SK-N-SH treated with all-trans-retinoic acid at 6 μM for 48 hours (cell line): ENCODE measurements at regions not wholly inside any gene's neighbourhood (a gene's known extent, or its start where the extent isn't known, plus 50 kb on each side); places are given as distances from the start of the nearest gene placed in this dataset.

Source experiments
- ATAC-seq: fragments of 200-7000 bp; cut with Tn5 transposase; 3 replicates; pipeline ENCODE4 v1.9.1; 2020; ENCODE audit warnings: mild to moderate bottlenecking, moderate library complexity
- ARNTL ChIP-seq: fragments of 450-650 bp; formaldehyde crosslinking; IDR thresholded peaks from 2 replicates; pipeline ENCODE4 v1.5.0; 2020; ENCODE audit warnings: low read depth, mild to moderate bottlenecking, moderate library complexity, borderline replicate concordance
- BACH2 ChIP-seq: fragments of 250-450 bp; sonication (Bioruptor Pico); IDR thresholded peaks from 2 replicates; pipeline ENCODE4 v1.9.0; 2021; ENCODE audit warnings: mild to moderate bottlenecking, borderline replicate concordance
- CREB5 ChIP-seq: fragments of 250-450 bp; sonication (Bioruptor Pico); IDR thresholded peaks from 2 replicates; pipeline ENCODE4 v1.5.1; 2020; ENCODE audit warnings: low read depth, mild to moderate bottlenecking, moderate library complexity
- CSDC2 ChIP-seq: fragments of 250-450 bp; sonication (Bioruptor Pico); IDR thresholded peaks from 2 replicates; pipeline ENCODE4 v1.5.0; 2020; ENCODE audit warnings: mild to moderate bottlenecking, moderate library complexity
- CSRNP3 ChIP-seq: fragments of 250-450 bp; sonication (Bioruptor Pico); IDR thresholded peaks from 2 replicates; pipeline ENCODE4 v1.5.1; 2021; ENCODE audit warnings: mild to moderate bottlenecking, moderate library complexity
- GLIS3 ChIP-seq: fragments of 250-450 bp; sonication (Bioruptor Pico); IDR thresholded peaks from 2 replicates; pipeline ENCODE4 v1.5.0; 2020; ENCODE audit warnings: mild to moderate bottlenecking, moderate library complexity
- ISL1 ChIP-seq: fragments of 250-450 bp; sonication (Bioruptor Pico); IDR thresholded peaks from 2 replicates; pipeline ENCODE4 v2.1.2; 2022; ENCODE audit warnings: mild to moderate bottlenecking, moderate library complexity
- RARB ChIP-seq: fragments of 250-450 bp; sonication (Bioruptor Pico); IDR thresholded peaks from 2 replicates; pipeline ENCODE4 v1.8.0; 2021; ENCODE audit warnings: mild to moderate bottlenecking, moderate library complexity
- TCF4 ChIP-seq: fragments of 250-450 bp; sonication (Bioruptor Pico); IDR thresholded peaks from 2 replicates; pipeline ENCODE4 v1.8.0; 2021; ENCODE audit warnings: mild to moderate bottlenecking, moderate library complexity, borderline replicate concordance
- TOX ChIP-seq: fragments of 250-450 bp; sonication (Bioruptor Pico); IDR thresholded peaks from 2 replicates; pipeline ENCODE4 v1.8.0; 2021; ENCODE audit warnings: mild to moderate bottlenecking, moderate library complexity, borderline replicate concordance
- ZC3H10 ChIP-seq: fragments of 250-450 bp; sonication (Bioruptor Pico); IDR thresholded peaks from 2 replicates; pipeline ENCODE4 v1.5.1; 2021; ENCODE audit warnings: mild to moderate bottlenecking, moderate library complexity
- ZFP30 ChIP-seq: fragments of 450-650 bp; formaldehyde crosslinking; IDR thresholded peaks from 2 replicates; pipeline ENCODE4 v1.5.0; 2022; ENCODE audit warnings: mild to moderate bottlenecking, moderate library complexity
- ZNF565 ChIP-seq: fragments of 450-650 bp; formaldehyde crosslinking; conservative IDR thresholded peaks from 2 replicates; pipeline ENCODE4 v1.5.0; 2020; ENCODE audit warnings: low read depth, mild to moderate bottlenecking, moderate library complexity
- ZNF70 ChIP-seq: fragments of 450-650 bp; formaldehyde crosslinking; IDR thresholded peaks from 2 replicates; pipeline ENCODE4 v1.5.0; 2020; ENCODE audit warnings: mild to moderate bottlenecking, moderate library complexity
- ZNF8 ChIP-seq: fragments of 450-650 bp; formaldehyde crosslinking; IDR thresholded peaks from 2 replicates; pipeline ENCODE4 v1.5.0; 2020; ENCODE audit warnings: mild to moderate bottlenecking, moderate library complexity
- TF ChIP-seq, protein P1 (sequence below): fragments of 250-450 bp; sonication (Bioruptor Pico); IDR thresholded peaks from 2 replicates; pipeline ENCODE4 v1.8.0; 2021; ENCODE audit warnings: low read depth, mild to moderate bottlenecking, moderate library complexity, borderline replicate concordance

- TF ChIP-seq, protein P1, sequence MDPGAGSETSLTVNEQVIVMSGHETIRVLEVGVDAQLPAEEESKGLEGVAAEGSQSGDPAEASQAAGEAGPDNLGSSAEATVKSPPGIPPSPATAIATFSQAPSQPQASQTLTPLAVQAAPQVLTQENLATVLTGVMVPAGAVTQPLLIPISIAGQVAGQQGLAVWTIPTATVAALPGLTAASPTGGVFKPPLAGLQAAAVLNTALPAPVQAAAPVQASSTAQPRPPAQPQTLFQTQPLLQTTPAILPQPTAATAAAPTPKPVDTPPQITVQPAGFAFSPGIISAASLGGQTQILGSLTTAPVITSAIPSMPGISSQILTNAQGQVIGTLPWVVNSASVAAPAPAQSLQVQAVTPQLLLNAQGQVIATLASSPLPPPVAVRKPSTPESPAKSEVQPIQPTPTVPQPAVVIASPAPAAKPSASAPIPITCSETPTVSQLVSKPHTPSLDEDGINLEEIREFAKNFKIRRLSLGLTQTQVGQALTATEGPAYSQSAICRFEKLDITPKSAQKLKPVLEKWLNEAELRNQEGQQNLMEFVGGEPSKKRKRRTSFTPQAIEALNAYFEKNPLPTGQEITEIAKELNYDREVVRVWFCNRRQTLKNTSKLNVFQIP (CRISPR knock-in tag): no peak
- TF ChIP-seq CREB5 (CRISPR knock-in tag) (no peak), GLIS3 (CRISPR knock-in tag) (no peak)
Observed at GRCh38 chr3:171516765-171517164, 56.6 kb upstream of the TNIK start.

DNA sequence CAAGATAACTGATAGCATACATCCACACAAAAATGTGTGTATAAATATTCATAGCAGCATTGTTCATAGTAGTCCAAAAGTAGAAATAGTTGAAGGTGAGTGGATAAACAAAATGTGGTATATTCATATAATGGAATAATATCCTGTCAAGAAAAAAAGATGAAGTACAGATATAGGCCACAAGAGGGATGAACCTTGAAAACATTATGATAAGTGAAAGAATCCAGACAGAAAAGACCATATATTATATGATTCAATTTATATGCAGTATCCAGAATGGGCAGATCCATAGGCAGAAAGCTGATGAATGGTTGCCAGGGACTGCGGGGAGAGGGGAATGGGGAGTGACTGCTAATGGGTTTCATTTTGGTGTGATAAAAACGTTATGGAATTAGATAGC, 54.3 kb upstream of the TNIK start:
- ATAC-seq: no peak
- TF ChIP-seq ZFP30: no peak
- peak; percentile 38; the same call in 1 of the 2 replicates for TF ChIP-seq ZNF8 (CRISPR knock-in tag)

More at GRCh38 chr3:171516765-171517164, 56.6 kb upstream of the TNIK start:
- ATAC-seq: no peak

DNA sequence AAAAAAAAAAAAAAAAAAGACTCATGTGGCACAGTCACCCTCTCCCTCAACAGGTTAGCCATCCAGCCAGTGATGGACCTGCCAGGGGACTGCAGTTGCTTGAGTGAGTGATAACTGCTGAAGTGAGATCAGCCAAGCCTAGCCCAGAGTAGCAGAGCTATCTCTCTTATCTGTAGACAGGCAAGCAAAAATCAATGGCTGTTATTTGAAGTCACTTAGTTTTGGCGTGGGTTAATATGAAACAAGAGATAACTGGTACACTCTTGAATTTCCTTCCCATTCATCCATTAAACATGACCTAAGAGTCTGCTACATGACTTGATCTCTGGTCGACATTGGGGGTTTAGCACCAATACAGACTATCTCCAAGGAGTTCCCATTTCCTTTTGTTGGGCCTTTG, 51.2 kb upstream of the TNIK start:
- no peak for ATAC-seq
- no peak for TF ChIP-seq ZNF8 (CRISPR knock-in tag)
- TF ChIP-seq TCF4 (CRISPR knock-in tag): no peak
- no peak for TF ChIP-seq BACH2
- TF ChIP-seq ZC3H10 (CRISPR knock-in tag): no peak
- TF ChIP-seq CSDC2: no peak
- no peak for TF ChIP-seq ZNF70 (CRISPR knock-in tag)
- no peak for TF ChIP-seq ISL1 (CRISPR knock-in tag)
- TF ChIP-seq CSRNP3 (CRISPR knock-in tag): no peak
- no peak for TF ChIP-seq ARNTL (CRISPR knock-in tag)
- no peak for TF ChIP-seq TOX (CRISPR knock-in tag)
- no peak for TF ChIP-seq ZNF565
- no peak for TF ChIP-seq RARB (CRISPR knock-in tag)
